ENCODE measurements at regions not wholly inside any gene's neighbourhood (a gene's known extent, or its start where the extent isn't known, plus 50 kb on each side); places are given as distances from the start of the nearest gene placed in this dataset.

DNA sequence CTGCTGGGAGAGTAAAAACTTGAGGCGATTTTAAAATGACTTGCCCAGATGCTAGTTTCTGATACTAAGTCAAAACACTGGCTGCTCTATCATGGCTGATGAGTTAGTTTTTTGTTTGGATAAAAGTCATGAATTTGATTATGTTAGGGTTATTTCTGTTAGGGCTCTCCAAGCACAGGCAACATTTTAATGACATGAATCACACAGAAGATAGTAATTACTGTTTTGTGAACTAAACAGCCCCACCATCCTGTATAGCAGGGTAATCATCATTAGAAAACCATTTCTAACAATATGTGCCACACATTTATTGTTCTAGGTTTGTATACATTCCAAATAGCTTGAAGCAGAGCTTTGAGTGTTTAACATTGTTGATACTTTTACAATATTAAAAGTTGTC, 750.3 kb downstream of the ANKRD7 start:
- Histone ChIP-seq H3K79me2 (ENCODE audit: low read length) (no peaks in the 10 kb centered on the region), H3K27ac (ENCODE audit: low read length) (no peak overlapping the region), H3K27me3 (ENCODE audit: low read depth, low read length) (no peaks in the 10 kb centered on the region), H3K36me3 (replicated peaks; ENCODE audit: low read depth, low read length) (no peaks in the 10 kb centered on the region), H3K4me1 (ENCODE audit: low read length) (no peaks in the 10 kb centered on the region), H3K9ac (ENCODE audit: low read length) (no peak overlapping the region), H4K20me1 (ENCODE audit: insufficient read depth, low read length) (no peaks in the 10 kb centered on the region), H3K4me3 (ENCODE audit: low read length) (no peak overlapping the region), H3K9me3 (ENCODE audit: insufficient read depth, low read length) (no peaks in the 10 kb centered on the region), H2AFZ (ENCODE audit: low read depth, low read length) (no peak overlapping the region), H3K4me2 (ENCODE audit: low read length) (no peak overlapping the region)
- no peak for TF ChIP-seq EZH2phosphoT487 (IDR thresholded peaks at IDR 0.05; ENCODE audit: low read depth)
- TF ChIP-seq, protein P1, sequence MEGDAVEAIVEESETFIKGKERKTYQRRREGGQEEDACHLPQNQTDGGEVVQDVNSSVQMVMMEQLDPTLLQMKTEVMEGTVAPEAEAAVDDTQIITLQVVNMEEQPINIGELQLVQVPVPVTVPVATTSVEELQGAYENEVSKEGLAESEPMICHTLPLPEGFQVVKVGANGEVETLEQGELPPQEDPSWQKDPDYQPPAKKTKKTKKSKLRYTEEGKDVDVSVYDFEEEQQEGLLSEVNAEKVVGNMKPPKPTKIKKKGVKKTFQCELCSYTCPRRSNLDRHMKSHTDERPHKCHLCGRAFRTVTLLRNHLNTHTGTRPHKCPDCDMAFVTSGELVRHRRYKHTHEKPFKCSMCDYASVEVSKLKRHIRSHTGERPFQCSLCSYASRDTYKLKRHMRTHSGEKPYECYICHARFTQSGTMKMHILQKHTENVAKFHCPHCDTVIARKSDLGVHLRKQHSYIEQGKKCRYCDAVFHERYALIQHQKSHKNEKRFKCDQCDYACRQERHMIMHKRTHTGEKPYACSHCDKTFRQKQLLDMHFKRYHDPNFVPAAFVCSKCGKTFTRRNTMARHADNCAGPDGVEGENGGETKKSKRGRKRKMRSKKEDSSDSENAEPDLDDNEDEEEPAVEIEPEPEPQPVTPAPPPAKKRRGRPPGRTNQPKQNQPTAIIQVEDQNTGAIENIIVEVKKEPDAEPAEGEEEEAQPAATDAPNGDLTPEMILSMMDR (IDR thresholded peaks at IDR 0.05; ENCODE audit: low read depth, low read length), result no peak

DNA sequence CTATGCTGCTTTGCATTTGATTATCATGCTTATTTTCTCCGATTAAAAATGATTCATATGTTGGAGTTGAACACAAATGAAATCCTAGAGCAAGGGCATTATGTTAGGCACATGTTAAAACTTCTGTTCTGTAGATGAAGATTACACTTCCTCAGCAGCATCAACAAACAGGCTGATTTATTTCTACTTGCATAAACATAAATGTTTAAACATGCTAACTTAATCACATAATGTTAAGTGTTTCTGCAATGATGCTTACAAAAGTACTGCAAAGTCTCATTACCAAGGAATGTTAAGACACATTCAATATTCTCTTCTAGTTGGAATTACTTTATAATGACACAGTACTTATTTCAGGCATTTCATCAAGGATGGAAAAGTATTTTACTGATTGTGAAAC, 770.8 kb downstream of the ANKRD7 start:
- no peak for TF ChIP-seq EZH2phosphoT487 (IDR thresholded peaks at IDR 0.05; ENCODE audit: low read depth)
- TF ChIP-seq, protein P1 (IDR thresholded peaks at IDR 0.05; ENCODE audit: low read depth, low read length), result no peak
- Histone ChIP-seq H3K4me3 (ENCODE audit: low read length) (no peak overlapping the region), H3K79me2 (ENCODE audit: low read length) (no peaks in the 10 kb centered on the region), H3K9ac (ENCODE audit: low read length) (no peak overlapping the region), H3K27ac (ENCODE audit: low read length) (no peak overlapping the region), H3K36me3 (replicated peaks; ENCODE audit: low read depth, low read length) (no peaks in the 10 kb centered on the region), H3K27me3 (ENCODE audit: low read depth, low read length) (no peaks in the 10 kb centered on the region), H2AFZ (ENCODE audit: low read depth, low read length) (no peak overlapping the region), H4K20me1 (ENCODE audit: insufficient read depth, low read length) (no peaks in the 10 kb centered on the region), H3K9me3 (ENCODE audit: insufficient read depth, low read length) (no peaks in the 10 kb centered on the region), H3K4me2 (ENCODE audit: low read length) (no peak overlapping the region), H3K4me1 (ENCODE audit: low read length) (no peaks in the 10 kb centered on the region)

DNA sequence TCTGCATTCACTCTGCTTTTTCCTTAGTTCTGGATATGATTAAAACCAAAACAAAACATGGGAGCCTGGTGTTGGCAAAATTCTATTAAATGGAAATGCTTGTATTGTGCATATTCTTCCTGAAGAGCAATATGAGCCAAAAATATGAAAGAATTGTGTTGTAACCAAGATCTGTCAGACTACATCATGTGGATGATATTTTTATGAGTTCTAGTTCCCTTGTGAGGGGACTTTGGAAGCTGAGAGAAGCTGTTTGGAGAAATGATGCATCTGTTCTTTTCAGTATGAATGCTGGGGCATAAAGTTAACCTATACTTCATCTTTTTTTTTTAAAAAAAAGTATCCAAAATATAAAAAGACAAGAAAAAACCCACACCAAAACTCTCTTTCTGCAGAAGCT, 782.7 kb downstream of the ANKRD7 start:
- no peak overlapping the region for H3K9ac ChIP-seq (ENCODE audit: low read length)
- no peaks in the 10 kb centered on the region for H3K27me3 ChIP-seq (ENCODE audit: low read depth, low read length)
- peaks cover 2% of the 10 kb centered on the region; the same call in 1 of the 2 replicates for H3K4me1 ChIP-seq (ENCODE audit: low read length)
- H3K79me2 ChIP-seq (ENCODE audit: low read length), result no peaks in the 10 kb centered on the region
- no peaks in the 10 kb centered on the region for H3K36me3 ChIP-seq (replicated peaks; ENCODE audit: low read depth, low read length)
- H3K4me3 ChIP-seq (ENCODE audit: low read length), result no peak overlapping the region
- TF ChIP-seq, protein P1 (IDR thresholded peaks at IDR 0.05; ENCODE audit: low read depth, low read length), result no peak
- no peak for TF ChIP-seq EZH2phosphoT487 (IDR thresholded peaks at IDR 0.05; ENCODE audit: low read depth)
- no peak overlapping the region for H3K4me2 ChIP-seq (ENCODE audit: low read length)
- H3K9me3 ChIP-seq (ENCODE audit: insufficient read depth, low read length), result no peaks in the 10 kb centered on the region
- no peak overlapping the region for H3K27ac ChIP-seq (ENCODE audit: low read length)
- H4K20me1 ChIP-seq (ENCODE audit: insufficient read depth, low read length), result no peaks in the 10 kb centered on the region
- no peak overlapping the region for H2AFZ ChIP-seq (ENCODE audit: low read depth, low read length)

DNA sequence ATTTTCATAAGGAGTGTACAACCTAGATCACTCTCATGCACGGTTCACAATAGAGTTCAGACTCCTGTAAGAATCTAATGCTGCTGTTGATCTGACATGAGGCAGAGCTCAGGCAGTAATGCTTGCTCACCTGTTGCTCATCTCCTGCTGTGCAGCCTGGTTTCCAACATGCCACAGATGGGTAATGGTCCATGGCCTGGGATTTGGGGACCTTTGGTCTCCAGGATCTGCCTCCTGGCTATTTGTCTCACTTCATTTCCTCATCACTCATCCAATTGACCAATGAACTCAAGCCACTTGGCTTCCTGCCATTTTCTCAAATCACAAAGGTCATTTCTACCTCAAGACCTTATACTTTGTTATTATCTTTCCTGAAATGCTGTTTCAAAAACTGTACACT, 786.1 kb downstream of the ANKRD7 start:
- H3K27me3 ChIP-seq (ENCODE audit: low read depth, low read length), result no peaks in the 10 kb centered on the region
- H3K4me2 ChIP-seq (ENCODE audit: low read length), result no peak overlapping the region
- TF ChIP-seq, protein P1 (IDR thresholded peaks at IDR 0.05; ENCODE audit: low read depth, low read length), result no peak
- no peak for TF ChIP-seq EZH2phosphoT487 (IDR thresholded peaks at IDR 0.05; ENCODE audit: low read depth)
- H3K27ac ChIP-seq (ENCODE audit: low read length), result no peak overlapping the region
- H3K4me1 ChIP-seq (ENCODE audit: low read length), result peaks cover 5% of the 10 kb centered on the region; the same call in 1 of the 2 replicates
- no peaks in the 10 kb centered on the region for H4K20me1 ChIP-seq (ENCODE audit: insufficient read depth, low read length)
- H3K9me3 ChIP-seq (ENCODE audit: insufficient read depth, low read length), result no peaks in the 10 kb centered on the region
- no peaks in the 10 kb centered on the region for H3K79me2 ChIP-seq (ENCODE audit: low read length)
- H3K9ac ChIP-seq (ENCODE audit: low read length), result no peak overlapping the region
- H3K4me3 ChIP-seq (ENCODE audit: low read length), result no peak overlapping the region
- no peaks in the 10 kb centered on the region for H3K36me3 ChIP-seq (replicated peaks; ENCODE audit: low read depth, low read length)
- H2AFZ ChIP-seq (ENCODE audit: low read depth, low read length), result no peak overlapping the region

Measured in OCI-LY3 (cell line).